ENCODE measurements at regions not wholly inside any gene's neighbourhood (a gene's known extent, or its start where the extent isn't known, plus 50 kb on each side); places are given as distances from the start of the nearest gene placed in this dataset.

DNA sequence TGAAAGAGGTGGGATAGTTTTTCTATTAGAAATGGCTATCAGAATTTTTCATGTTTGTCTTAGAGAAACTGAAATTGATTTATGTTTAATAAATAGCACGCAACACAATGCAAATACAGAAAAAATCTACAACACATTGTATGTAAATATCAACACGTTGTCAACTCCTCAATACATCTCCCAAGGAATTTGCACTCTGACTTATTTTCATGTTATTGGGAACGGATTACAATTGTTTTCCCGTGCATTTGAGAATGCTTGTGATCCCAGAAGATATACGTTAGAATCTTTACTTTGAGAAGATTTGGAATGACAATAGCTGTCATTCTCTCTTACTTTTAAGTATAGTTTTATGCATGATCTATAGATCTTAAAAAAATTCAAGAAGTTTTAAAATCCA, 313.8 kb upstream of the AKR1E2 start:
- TF ChIP-seq, protein P1, sequence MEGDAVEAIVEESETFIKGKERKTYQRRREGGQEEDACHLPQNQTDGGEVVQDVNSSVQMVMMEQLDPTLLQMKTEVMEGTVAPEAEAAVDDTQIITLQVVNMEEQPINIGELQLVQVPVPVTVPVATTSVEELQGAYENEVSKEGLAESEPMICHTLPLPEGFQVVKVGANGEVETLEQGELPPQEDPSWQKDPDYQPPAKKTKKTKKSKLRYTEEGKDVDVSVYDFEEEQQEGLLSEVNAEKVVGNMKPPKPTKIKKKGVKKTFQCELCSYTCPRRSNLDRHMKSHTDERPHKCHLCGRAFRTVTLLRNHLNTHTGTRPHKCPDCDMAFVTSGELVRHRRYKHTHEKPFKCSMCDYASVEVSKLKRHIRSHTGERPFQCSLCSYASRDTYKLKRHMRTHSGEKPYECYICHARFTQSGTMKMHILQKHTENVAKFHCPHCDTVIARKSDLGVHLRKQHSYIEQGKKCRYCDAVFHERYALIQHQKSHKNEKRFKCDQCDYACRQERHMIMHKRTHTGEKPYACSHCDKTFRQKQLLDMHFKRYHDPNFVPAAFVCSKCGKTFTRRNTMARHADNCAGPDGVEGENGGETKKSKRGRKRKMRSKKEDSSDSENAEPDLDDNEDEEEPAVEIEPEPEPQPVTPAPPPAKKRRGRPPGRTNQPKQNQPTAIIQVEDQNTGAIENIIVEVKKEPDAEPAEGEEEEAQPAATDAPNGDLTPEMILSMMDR (optimal IDR thresholded peaks at IDR 0.05 in 1 of 3, IDR thresholded peaks at IDR 0.05 in 1 of 3, conservative IDR thresholded peaks at IDR 0.05 in 1 of 3; ENCODE audit: extremely low read depth in 1 of 3, insufficient read depth in 2 of 3, low read length in 3 of 3) = no peak
- no peak for TF ChIP-seq EZH2 (IDR thresholded peaks at IDR 0.05; ENCODE audit: low read length)

All from keratinocyte (primary cell).